AG08396 (cell line): ENCODE measurements at regions not wholly inside any gene's neighbourhood (a gene's known extent, or its start where the extent isn't known, plus 50 kb on each side); places are given as distances from the start of the nearest gene placed in this dataset.
"Not testable (repeated sequence)": the region's sequence is repeated elsewhere in the genome, so short reads cannot be mapped to it uniquely, and the experiment has no call there.

Experiments used
- DNase-seq: peaks from one replicate; pipeline ENCODE4 v3.0.0; 2012; ENCODE audit warnings: low spot score, mixed read lengths

GRCh38 chr16:76816475-76816874 is 374.5 kb upstream of the MON1B start:
- no peak for DNase-seq

GRCh38 chr16:76818606-76819181 is 372.3 kb upstream of the MON1B start:
- no peak for DNase-seq

- no peak for DNase-seq
These were observed 371.6 kb upstream of the MON1B start for GRCh38 chr16:76819226-76819916.

GRCh38 chr16:76824221-76824620 is 366.8 kb upstream of the MON1B start:
- no peak for DNase-seq

GRCh38 chr16:76824791-76825190 is 366.2 kb upstream of the MON1B start:
- DNase-seq, result no peak

- no peak for DNase-seq
These were observed 355.7 kb upstream of the MON1B start for GRCh38 chr16:76835339-76835738.

- DNase-seq, result no peak
These were observed 355.1 kb upstream of the MON1B start for GRCh38 chr16:76835779-76836300.

- DNase-seq, result no peak
These were observed 353.1 kb upstream of the MON1B start for GRCh38 chr16:76837872-76838271.

- no peak for DNase-seq
These were observed 336.8 kb upstream of the MON1B start for GRCh38 chr16:76854234-76854633.

- no peak for DNase-seq
These were observed 334.9 kb upstream of the MON1B start for GRCh38 chr16:76856112-76856511.

GRCh38 chr16:76857402-76857801 is 333.6 kb upstream of the MON1B start:
- no peak for DNase-seq

- no peak for DNase-seq
These were observed 328.1 kb upstream of the MON1B start for GRCh38 chr16:76862901-76863300.

GRCh38 chr16:76866994-76867393 is 324.0 kb upstream of the MON1B start:
- DNase-seq, result no peak

GRCh38 chr16:76875898-76876297 is 315.1 kb upstream of the MON1B start:
- DNase-seq, result no peak

- no peak for DNase-seq
These were observed 311.6 kb upstream of the MON1B start for GRCh38 chr16:76879420-76879819.

- DNase-seq, result not testable (repeated sequence)
These were observed 310.5 kb upstream of the MON1B start for GRCh38 chr16:76880523-76880922.

GRCh38 chr16:76882105-76882504 is 308.9 kb upstream of the MON1B start:
- no peak for DNase-seq

- no peak for DNase-seq
These were observed 307.9 kb upstream of the MON1B start for GRCh38 chr16:76883076-76883475.

GRCh38 chr16:76885776-76886537 is 305.0 kb upstream of the MON1B start:
- no peak for DNase-seq

- no peak for DNase-seq
These were observed 293.2 kb upstream of the MON1B start for GRCh38 chr16:76897816-76898215.

- no peak for DNase-seq
These were observed 291.2 kb upstream of the MON1B start for GRCh38 chr16:76899767-76900166.

- no peak for DNase-seq
These were observed 290.4 kb upstream of the MON1B start for GRCh38 chr16:76900285-76901263.
